ENCODE measurements at regions not wholly inside any gene's neighbourhood (a gene's known extent, or its start where the extent isn't known, plus 50 kb on each side); places are given as distances from the start of the nearest gene placed in this dataset.

GRCh38 chr3:168655611-168656010, 559.9 kb upstream of the GOLIM4 start:
- DNase-seq (ENCODE audit: low spot score): no peak

- DNase-seq (ENCODE audit: low spot score): no peak
Measured at GRCh38 chr3:168654700-168655099, 559.0 kb upstream of the GOLIM4 start.

GRCh38 chr3:168653255-168653654, 557.5 kb upstream of the GOLIM4 start:
- no peak for DNase-seq (ENCODE audit: low spot score)

GRCh38 chr3:168648321-168648720, 552.6 kb upstream of the GOLIM4 start:
- no peak for DNase-seq (ENCODE audit: low spot score)

- DNase-seq (ENCODE audit: low spot score): no peak
Measured at GRCh38 chr3:168647582-168647981, 551.9 kb upstream of the GOLIM4 start.

- no peak for DNase-seq (ENCODE audit: low spot score)
Measured at GRCh38 chr3:168645180-168645579, 549.5 kb upstream of the GOLIM4 start.

- no peak for DNase-seq (ENCODE audit: low spot score)
Measured at GRCh38 chr3:168628549-168628948, 532.8 kb upstream of the GOLIM4 start.

- no peak for DNase-seq (ENCODE audit: low spot score)
Measured at GRCh38 chr3:168625477-168625876, 529.8 kb upstream of the GOLIM4 start.

GRCh38 chr3:168624892-168625448, 529.2 kb upstream of the GOLIM4 start:
- DNase-seq (ENCODE audit: low spot score): no peak

GRCh38 chr3:168624195-168624594, 528.5 kb upstream of the GOLIM4 start:
- no peak for DNase-seq (ENCODE audit: low spot score)

- peak; percentile 83 for DNase-seq (ENCODE audit: low spot score)
Measured at GRCh38 chr3:168622795-168623194, 527.1 kb upstream of the GOLIM4 start.

GRCh38 chr3:168620854-168621253, 525.1 kb upstream of the GOLIM4 start:
- DNase-seq (ENCODE audit: low spot score): peak; percentile 64

GRCh38 chr3:168618827-168619470, 523.2 kb upstream of the GOLIM4 start:
- DNase-seq (ENCODE audit: low spot score): no peak

- no peak for DNase-seq (ENCODE audit: low spot score)
Measured at GRCh38 chr3:168617658-168618057, 521.9 kb upstream of the GOLIM4 start.

GRCh38 chr3:168616915-168617314, 521.2 kb upstream of the GOLIM4 start:
- DNase-seq (ENCODE audit: low spot score): no peak

- DNase-seq (ENCODE audit: low spot score): no peak
Measured at GRCh38 chr3:168615493-168616020, 519.8 kb upstream of the GOLIM4 start.

GRCh38 chr3:168613151-168613550, 517.4 kb upstream of the GOLIM4 start:
- DNase-seq (ENCODE audit: low spot score): no peak

- no peak for DNase-seq (ENCODE audit: low spot score)
Measured at GRCh38 chr3:168612671-168613070, 516.9 kb upstream of the GOLIM4 start.

- DNase-seq (ENCODE audit: low spot score): no peak
Measured at GRCh38 chr3:168611826-168612225, 516.1 kb upstream of the GOLIM4 start.

- DNase-seq (ENCODE audit: low spot score): no peak
Measured at GRCh38 chr3:168608926-168609325, 513.2 kb upstream of the GOLIM4 start.

GRCh38 chr3:168604767-168605166, 509.0 kb upstream of the GOLIM4 start:
- no peak for DNase-seq (ENCODE audit: low spot score)

- no peak for DNase-seq (ENCODE audit: low spot score)
Measured at GRCh38 chr3:168598250-168598649, 502.5 kb upstream of the GOLIM4 start.

- DNase-seq (ENCODE audit: low spot score): no peak
Measured at GRCh38 chr3:168596175-168596823, 500.6 kb upstream of the GOLIM4 start.
